Germinal center (tissue), 1 donor: ENCODE measurements at regions not wholly inside any gene's neighbourhood (a gene's known extent, or its start where the extent isn't known, plus 50 kb on each side); places are given as distances from the start of the nearest gene placed in this dataset.

Experiments
- DNase-seq: peaks from one replicate; pipeline ENCODE4 v3.0.0; 2012; ENCODE audit warnings: mixed read lengths, low spot score

- DNase-seq: no peak
These were observed 94.3 kb upstream of the NR3C1 start for GRCh38 chr5:143497749-143498148.

- DNase-seq: no peak
These were observed 93.5 kb upstream of the NR3C1 start for GRCh38 chr5:143496943-143497342.

GRCh38 chr5:143495821-143496275, 92.4 kb upstream of the NR3C1 start:
- no peak for DNase-seq

GRCh38 chr5:143495110-143495509, 91.6 kb upstream of the NR3C1 start:
- DNase-seq: no peak

- no peak for DNase-seq
These were observed 91.1 kb upstream of the NR3C1 start for GRCh38 chr5:143494595-143494994.

GRCh38 chr5:143494162-143494561, 90.7 kb upstream of the NR3C1 start:
- no peak for DNase-seq

- no peak for DNase-seq
These were observed 89.3 kb upstream of the NR3C1 start for GRCh38 chr5:143492783-143493182.

- no peak for DNase-seq
These were observed 88.2 kb upstream of the NR3C1 start for GRCh38 chr5:143491646-143492045.

- DNase-seq: no peak
These were observed 84.9 kb upstream of the NR3C1 start for GRCh38 chr5:143488381-143488780.

GRCh38 chr5:143484601-143485000, 81.1 kb upstream of the NR3C1 start:
- DNase-seq: no peak

GRCh38 chr5:143481697-143482531, 78.4 kb upstream of the NR3C1 start:
- no peak for DNase-seq

GRCh38 chr5:143480001-143480400, 76.5 kb upstream of the NR3C1 start:
- no peak for DNase-seq

- DNase-seq: no peak
These were observed 75.9 kb upstream of the NR3C1 start for GRCh38 chr5:143479394-143479793.

GRCh38 chr5:143476601-143477211, 73.2 kb upstream of the NR3C1 start:
- no peak for DNase-seq

GRCh38 chr5:143474616-143475015, 71.1 kb upstream of the NR3C1 start:
- no peak for DNase-seq

- DNase-seq: no peak
These were observed 70.0 kb upstream of the NR3C1 start for GRCh38 chr5:143473481-143473880.

- DNase-seq: no peak
These were observed 69.1 kb upstream of the NR3C1 start for GRCh38 chr5:143472576-143472975.

- DNase-seq: no peak
These were observed 68.4 kb upstream of the NR3C1 start for GRCh38 chr5:143471666-143472464.

- no peak for DNase-seq
These were observed 67.6 kb upstream of the NR3C1 start for GRCh38 chr5:143471041-143471509.

- no peak for DNase-seq
These were observed 66.6 kb upstream of the NR3C1 start for GRCh38 chr5:143470120-143470519.

GRCh38 chr5:143469125-143469524, 65.6 kb upstream of the NR3C1 start:
- DNase-seq: no peak

- DNase-seq: no peak
These were observed 63.1 kb upstream of the NR3C1 start for GRCh38 chr5:143466632-143467031.
